Urothelium cell line (cell line): ENCODE measurements at regions not wholly inside any gene's neighbourhood (a gene's known extent, or its start where the extent isn't known, plus 50 kb on each side); places are given as distances from the start of the nearest gene placed in this dataset.
"Not testable (repeated sequence)": the region's sequence is repeated elsewhere in the genome, so short reads cannot be mapped to it uniquely, and the experiment has no call there.

ENCODE experiments used
- DNase-seq: peaks from one replicate; pipeline ENCODE4 v3.0.0; 2011; ENCODE audit warnings: low spot score, mixed read lengths
- FAIRE-seq: peaks from 2 replicates; lab custom pipeline; 2011; peaks lifted over from hg19 to GRCh38; lab: Jason Lieb, UNC

DNA sequence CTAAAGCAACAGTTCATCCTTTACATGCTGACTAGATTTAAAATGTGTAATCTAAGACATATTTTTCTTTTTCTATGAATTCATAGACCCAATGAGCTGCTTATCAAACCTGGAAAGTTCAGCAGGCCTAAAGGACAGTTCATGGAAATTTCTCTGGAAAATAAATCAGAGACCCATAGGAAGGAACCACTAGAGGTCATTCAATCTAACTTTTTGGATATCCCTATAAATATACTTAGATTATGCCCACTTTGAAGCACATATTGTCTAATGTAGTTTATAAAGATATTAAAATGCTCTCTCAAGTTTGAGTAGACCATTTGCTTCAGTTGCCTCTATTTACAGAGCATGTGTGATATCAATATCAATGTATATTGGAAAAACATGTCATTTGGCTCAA lies 473.0 kb downstream of the FAT4 start:
- DNase-seq (no peak), FAIRE-seq (no peak)

DNA sequence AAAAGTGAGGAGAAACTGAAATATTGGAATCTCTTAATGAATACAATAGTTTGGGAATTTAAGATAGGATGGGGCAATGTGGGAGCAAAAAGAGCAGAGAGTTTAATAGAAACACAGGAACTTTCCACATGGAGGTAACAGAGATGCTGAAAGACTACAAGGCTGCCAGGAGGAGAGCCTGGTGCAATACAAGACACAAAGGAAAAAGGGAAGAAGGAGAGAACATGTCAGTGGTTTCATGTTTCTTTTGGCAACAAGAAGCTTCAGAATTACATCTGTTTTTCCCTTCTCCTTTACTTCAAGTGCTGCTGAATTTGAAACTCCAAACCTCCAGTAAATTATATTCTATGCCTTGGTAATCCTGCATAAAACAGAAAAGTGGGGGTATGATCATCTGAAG lies 474.3 kb downstream of the FAT4 start:
- no peak for FAIRE-seq

DNA sequence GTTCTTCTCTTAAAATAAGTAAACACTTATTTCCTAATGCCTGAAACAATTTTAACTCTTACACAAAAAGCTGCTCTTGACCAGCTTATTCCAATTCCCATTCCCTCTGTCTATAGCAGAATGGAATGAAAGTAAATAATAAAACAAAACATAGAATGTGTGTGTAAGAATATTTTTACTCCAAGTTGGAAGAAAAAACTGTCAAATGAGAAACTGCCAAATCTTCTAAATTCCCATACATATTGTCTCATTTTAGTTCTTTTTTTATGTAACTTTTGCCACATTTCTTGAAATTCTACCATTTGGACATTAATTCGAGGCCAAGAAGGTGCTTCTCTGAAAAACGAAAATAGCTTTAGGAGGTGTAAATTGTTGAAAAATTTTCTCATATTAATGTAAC lies 477.1 kb downstream of the FAT4 start:
- no peak for FAIRE-seq

More for the DNA sequence above, 474.3 kb downstream of the FAT4 start:
- DNase-seq, result no peak

DNA sequence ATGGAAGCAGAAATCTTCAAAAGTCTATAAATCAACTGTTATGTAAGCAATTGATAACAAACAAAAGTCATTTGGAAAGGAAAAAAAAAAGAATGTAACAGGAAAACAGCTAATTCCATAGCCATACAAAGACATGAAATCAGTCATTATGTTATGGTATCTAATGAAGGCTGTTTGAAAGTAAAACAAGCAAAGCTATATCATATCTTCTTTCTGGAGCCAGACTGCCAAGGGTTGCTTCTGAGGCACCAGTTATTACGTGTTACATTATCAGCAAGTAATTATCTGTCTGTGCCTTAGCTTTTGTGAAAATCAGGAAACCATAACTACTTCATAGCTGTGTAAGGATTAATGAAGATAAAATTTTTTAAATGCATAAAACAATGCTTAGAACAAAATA lies 480.2 kb downstream of the FAT4 start:
- DNase-seq (no peak), FAIRE-seq (no peak)

More for the DNA sequence above, 477.1 kb downstream of the FAT4 start:
- DNase-seq, result no peak

DNA sequence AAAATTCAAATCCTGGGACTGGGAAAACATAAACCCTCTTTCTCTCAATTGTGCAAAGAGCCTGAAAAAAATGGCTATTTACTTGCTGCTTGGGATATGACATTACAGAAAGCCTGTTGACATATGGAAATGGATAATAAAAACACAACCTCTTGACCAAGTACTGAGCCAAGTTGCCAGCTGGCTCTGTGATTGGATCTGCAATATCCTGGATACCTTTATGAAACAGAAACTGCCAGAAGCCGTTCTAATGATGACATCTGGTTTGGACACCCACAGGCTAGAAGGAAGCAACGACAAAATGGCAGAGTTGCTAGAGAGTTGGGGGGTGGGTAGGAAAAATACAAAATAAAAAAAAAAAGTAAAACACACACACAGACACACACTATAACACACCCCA lies 481.4 kb downstream of the FAT4 start:
- DNase-seq, result no peak
- FAIRE-seq, result no peak

DNA sequence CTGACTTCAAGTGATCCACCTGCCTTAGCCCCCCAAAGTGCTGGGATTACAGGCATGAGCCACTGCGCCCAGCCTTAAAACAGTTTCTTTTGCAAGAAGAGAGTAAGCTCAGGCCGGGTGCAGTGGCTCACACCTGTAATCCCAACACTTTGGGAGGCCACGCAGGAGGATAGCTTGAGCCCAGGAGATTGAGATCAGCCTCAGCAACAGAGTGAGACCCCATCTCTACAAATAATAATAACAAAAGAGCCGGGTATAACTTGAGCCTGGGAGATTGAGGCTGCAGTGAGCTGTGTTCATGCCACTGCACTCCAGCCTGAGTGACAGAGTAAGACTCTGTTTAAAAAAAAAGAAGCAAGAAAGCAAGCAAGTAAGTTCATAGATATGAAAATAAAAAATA lies 482.9 kb downstream of the FAT4 start:
- not testable (repeated sequence) for DNase-seq, FAIRE-seq

DNA sequence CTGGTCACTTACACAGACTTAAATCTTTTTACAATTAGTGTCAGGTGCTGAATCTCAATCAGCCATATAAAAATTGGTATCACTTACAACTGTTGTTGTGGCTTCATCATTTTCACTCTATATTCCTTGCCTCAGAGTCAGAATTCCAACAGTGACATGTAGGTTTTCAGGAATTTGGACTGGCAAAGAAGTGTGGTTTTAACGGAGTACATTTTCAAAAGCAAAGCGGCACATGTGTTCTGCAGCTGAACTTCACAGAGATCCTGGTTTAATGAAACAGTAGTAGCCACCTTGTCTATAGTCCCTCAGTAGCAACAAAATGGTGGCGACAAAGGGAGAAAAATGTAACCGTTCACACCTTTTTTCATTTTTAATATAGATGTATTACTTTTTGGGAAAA lies 486.6 kb downstream of the FAT4 start:
- DNase-seq (no peak), FAIRE-seq (no peak)

DNA sequence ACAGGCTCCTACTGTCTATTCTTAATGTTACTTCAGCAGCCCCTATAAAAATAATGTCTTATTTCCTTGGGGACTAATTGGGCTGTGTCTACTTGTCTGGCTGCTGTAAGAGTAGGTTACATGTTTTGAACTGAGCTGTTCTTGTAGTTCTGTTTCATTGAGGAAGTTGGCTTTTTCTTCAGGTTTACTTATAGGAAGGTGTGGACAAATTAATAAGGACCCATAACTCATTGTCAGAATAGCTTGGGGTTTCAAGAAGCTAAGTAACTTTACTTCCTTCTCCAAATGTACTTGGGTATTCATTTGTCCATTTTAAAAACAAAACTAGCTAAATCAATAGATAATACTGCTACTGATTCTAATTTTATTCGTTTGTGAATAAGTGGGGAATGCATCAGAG lies 487.2 kb downstream of the FAT4 start:
- DNase-seq (no peak), FAIRE-seq (no peak)

DNA sequence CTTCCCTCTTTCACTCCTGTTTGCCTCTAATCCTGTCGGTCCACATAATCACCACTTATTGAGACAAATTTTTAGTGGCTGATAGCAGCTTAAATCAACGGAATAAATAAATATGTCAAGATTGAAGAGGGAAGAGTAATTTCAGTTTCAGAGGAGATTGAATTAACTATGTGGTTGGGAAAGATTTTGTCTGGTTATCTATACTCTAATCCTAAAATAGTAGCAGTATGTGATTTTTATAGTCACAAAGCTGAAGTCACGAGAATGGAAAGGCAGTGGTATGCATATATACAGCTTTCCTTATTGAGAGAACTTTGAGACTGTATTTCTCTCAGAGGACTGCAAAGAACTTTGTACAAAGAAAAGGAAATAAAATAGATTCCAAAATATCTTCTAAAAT lies 493.3 kb downstream of the FAT4 start:
- DNase-seq, result no peak
- no peak for FAIRE-seq

DNA sequence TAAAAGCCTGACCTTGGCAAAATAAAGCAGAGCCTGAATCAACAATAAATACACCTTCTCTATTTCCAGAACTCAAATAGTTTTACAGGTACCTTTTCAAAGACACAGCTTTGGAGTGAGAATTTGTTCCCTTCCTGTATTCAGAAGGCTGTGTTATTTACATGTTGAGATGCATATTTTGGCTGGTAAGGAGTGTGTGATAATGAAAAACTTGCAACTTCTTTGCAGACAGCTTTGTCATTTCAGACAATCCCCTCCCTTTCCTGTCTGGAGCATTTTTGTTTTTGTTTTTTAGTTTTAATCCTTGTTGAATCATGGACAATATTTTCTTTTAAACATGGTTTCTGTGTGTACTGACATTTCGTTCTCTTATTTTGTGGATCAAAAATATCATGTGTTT lies 493.8 kb downstream of the FAT4 start:
- FAIRE-seq, result no peak

DNA sequence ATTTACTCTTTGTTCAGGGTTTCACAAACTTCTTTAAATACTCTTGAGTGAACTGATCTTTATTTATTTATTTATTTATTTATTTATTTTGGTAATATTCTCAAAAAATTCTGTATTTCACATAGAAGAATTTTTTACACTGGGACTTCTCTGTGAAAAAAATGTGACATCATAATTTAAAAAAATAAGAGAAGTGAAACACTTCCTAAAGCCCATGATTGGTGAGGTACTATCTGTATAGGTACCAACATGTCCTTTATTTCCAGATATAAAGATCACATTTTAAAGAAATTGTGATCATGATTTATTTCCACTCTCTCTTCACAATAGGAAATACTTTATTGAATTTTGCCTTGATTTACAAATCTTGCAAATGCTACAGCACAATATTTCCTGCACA lies 497.1 kb downstream of the FAT4 start:
- no peak for FAIRE-seq
- DNase-seq, result no peak

More for the DNA sequence above, 493.8 kb downstream of the FAT4 start:
- DNase-seq, result no peak

DNA sequence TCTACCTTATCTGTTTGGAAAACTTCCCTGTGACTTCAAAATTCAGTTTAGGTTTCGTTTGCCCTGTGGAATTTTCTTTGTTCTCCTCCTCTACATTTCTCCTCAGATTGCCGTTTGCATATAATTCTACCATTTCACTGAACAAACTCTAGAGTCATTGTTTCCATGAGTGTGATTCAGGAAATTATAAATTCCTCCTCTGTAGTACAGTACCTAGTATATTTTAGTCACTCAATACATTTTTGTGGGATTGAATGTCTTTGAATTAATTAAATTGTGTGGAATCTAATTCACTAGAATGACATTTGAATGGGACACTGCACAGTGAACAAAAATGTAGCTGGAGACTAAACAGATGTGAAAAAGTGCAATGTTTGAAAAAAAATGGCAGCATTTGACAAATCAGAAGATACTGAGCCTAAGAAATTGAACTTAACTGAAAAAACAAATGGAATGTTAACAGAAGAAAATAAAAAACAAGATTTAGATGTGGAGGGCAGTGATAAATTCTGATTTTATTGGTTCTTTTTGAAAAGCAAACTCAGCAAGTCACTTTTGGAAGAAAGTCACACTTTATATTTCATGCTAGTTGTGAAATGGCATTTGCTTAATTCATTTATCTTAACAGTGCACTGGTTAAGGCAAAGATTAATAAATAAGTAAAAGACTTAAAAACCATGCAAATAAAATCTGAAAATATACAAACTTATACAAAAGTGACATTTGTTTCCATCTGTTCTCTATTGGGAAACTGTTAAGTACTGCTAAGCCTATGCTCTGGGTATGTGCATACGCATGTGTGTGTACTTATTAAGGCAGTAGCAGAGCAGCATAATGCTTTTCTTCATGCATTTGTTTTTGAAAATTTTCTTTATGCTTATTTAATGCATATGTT lies 512.3 kb downstream of the FAT4 start:
- no peak for FAIRE-seq
- no peak for DNase-seq

DNA sequence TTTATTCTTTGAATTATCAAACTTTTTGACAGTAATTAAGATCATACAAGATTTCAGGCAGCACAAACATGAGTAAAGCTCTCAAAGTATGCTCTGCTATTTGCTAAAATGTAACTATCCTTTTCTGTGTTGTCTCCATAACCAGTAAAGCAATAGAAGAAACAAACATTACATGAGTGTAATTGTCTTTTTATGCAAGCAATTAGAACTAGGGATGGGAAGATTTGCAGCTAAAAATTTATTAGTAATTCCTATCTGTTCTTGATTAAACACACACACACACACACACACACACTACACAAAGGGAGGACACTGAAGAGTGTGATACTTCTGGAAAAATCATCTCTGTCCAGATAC lies 512.9 kb downstream of the FAT4 start:
- no peak for FAIRE-seq
- DNase-seq, result no peak

DNA sequence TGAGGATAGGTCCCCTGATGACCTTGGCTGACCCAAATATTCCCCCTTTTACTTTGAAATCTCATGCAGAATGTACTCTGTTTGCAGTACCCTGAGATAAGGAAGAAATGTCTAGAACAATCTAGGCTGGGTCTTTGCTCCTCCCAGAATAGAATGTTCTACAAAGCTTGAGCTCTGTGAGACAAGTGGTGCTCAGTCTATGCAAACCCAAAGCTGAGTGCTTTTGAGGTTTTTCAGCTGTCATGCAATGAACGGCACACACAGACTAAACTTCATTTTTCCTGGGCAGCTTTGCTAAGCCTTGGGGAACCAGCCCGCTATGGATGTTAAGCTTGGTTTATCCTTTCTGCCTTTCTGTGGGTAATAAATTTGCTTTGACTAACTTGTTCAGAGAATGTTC lies 513.6 kb downstream of the FAT4 start:
- FAIRE-seq (no peak), DNase-seq (no peak)

DNA sequence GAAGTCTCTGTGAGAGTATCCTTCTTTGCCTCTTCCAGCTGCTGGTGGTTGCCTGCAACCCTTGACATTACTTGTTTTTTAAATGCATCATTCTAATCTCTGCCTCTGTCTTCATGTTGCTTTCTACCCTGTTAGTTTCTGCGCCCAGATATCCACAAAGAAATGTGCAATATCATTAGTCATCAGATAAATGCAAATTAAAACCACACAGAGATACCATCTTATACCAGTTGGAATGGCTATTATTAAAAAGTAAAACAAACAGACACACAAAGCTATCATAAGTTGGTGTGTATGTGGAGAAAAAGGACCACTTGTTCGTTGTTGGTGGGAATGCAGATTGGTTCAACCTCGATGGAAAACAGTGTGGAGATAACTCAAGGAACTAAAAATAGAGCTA lies 517.4 kb downstream of the FAT4 start:
- no peak for DNase-seq
- FAIRE-seq, result no peak

DNA sequence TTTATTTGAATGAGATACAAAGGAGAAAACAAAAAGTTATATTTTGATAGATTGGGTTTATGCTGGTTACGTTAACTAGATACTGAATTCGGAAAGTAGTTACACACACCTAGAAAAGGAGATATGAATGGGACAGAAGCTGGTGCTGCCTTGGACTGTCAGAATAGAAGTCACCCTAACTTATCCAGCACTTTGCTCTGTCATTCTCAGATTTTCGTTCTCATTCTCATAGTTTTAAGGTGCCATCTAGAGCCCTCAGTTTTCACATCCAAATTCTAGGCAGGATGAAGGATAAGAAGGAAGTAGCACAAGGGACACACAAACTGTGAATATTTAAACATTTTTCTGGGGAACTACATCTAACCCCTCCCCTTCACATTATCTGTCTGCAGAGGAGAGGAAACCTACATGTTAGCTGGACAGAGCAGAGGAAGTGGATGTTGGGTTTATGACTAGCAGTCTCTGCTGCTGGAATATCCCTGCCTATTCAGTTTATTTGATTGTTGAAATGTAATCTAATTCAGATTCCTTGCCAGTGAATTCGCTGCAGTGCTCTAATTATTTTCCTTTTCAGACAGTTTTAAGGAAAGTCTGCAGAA lies 521.9 kb downstream of the FAT4 start:
- FAIRE-seq (no peak), DNase-seq (no peak)

DNA sequence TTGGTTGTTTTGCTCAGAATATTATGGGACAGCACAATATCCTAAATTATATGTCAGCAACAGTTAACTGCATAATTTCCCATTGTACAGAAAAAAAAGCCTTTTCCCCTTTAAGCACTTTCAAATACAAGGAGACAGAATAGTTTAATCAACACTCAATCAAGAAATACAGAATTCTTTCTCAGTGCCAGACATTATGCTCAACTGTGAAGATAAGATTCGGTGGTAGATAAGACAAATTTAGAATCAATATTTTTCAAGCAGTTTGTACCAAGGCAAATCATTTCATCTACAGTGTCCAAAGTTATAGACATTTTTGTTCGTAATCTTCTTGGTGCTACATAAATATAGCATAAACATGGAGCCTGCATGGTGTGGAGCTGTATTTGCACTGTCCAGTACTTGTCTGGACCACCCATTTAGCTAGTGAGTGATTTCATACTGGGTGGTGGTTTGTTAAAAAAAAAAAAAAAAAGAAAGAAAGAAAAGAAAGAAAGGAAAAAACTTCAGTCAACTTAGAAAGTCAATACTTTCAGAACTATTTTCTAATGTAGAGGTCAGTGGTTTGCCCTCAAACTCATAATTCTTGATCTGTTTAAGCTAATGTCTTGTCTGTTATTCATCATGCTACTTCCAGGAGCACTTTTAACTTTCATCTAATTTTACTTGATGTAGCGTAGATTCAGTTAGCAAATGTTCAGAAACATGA lies 522.9 kb downstream of the FAT4 start:
- DNase-seq (no peak), FAIRE-seq (no peak)

DNA sequence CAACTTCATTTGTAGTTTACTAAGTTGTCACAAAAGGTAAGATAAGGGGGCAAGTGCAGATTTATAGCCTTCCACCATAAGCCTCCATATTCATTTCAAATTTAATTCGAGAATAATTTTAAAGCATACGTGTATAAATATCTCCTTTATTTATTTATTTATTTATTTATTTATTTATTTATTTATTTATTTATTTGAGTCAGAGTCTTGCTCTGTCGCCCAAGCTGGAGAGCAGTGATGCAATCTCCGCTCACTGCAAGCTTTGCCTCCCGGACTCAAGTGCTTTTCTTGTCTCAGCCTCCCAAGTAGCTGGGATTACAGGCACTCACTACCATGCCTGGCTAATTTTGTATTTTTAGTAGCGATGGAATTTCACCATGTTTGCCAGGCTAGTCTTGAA lies 523.4 kb downstream of the FAT4 start:
- FAIRE-seq, result no peak

DNA sequence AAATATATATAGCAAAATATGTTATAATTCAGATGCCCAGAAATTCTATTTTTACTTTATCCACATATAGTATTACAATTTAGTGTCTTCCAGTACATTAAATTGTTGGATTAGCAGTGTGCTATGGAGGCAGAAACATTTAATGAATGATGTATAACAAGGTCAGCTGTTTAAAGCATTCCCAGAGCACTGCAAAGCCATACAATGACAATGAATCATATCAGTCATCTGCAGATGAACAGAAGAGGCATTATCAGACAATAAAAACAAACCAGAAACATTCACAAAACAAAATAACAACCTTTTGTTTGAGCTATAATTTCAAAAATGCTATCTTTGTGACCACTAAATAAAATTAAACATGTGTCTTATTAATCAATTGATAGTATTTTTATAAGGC lies 524.2 kb downstream of the FAT4 start:
- no peak for FAIRE-seq
- no peak for DNase-seq

More for the DNA sequence above, 523.4 kb downstream of the FAT4 start:
- DNase-seq, result no peak

DNA sequence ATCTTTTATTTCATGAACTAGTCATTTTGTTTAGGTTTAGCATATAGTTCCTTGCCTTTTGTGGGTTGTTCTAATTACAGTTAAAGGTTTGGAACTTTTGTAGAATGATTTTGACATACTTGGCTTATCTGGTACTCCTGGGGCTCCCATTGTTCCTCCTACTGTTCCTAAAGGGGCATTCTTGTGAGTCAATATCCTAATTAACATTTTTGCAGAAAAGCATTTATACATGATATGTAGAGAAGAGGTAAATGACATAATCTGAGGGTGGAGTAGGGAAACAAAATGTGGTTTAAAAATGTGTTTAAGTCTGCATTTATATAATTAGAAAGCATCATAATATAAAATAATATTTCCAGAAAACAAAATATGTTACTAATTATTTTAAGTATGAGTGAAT lies 529.2 kb downstream of the FAT4 start:
- FAIRE-seq, result no peak
- DNase-seq, result no peak

DNA sequence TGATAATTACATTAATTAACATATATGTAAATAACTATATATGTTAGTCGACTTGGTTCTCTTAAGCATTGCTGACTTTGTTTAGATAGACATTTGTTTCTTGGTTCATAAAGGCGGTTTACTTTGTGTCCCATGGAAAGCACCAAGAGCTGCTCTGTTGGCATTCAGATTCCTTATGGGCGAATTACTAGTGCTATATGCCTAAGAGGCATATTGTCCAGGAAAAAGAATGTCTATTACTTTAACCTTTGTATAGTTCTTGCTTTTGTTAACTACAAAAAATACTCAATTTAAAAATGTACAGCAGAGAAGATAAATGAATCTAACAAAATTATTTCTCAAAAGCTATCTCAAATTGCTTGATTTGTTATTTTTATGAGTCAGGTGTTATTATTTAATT lies 532.8 kb downstream of the FAT4 start:
- FAIRE-seq (no peak), DNase-seq (no peak)

DNA sequence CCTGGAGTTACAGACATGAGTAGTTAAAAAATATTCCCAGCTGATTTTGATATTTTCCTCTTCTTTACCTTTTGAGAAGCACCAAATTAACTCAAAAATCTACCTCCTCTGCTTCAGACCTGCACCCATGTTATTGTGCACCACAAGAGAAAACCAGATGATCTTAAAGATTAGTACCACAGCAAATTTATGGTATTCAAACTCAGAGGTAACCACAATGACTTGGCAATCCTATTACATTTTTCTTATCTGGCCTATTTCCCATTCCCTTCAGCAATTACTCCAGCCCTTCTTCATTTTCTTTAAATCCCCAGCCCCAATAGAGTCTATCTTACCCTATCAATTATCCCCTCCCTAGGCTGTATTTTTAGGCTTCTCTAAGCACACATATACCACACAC lies 535.1 kb downstream of the FAT4 start:
- peak; percentile 4 for DNase-seq
- FAIRE-seq, result no peak
